ENCODE measurements at regions not wholly inside any gene's neighbourhood (a gene's known extent, or its start where the extent isn't known, plus 50 kb on each side); places are given as distances from the start of the nearest gene placed in this dataset.
A peak's percentile ranks its signal among the peaks of the same experiment; 100 is the strongest.

GRCh38 chr3:55201779-55202178, 273.9 kb upstream of the LRTM1 start:
- Mint-ChIP-seq H3K4me1 (ENCODE audit: low read depth) (no peaks in the 10 kb centered on the region), H3K36me3 (ENCODE audit: low read depth) (no peaks in the 10 kb centered on the region), H3K27me3 (ENCODE audit: low read depth) (no peaks in the 10 kb centered on the region), H3K27ac (no peak overlapping the region), H3K9me3 (no peaks in the 10 kb centered on the region), H3K4me3 (no peak overlapping the region)
- DNase-seq = no peak
- CTCF ChIA-PET = interaction anchor here (0.6 kb wide), 1 partner anchor 978 kb away, joined by 3 read pairs; no protein-coding TSS in a partner anchor
- intact Hi-C loops (cut with micrococcal nuclease) = no loop called here

GRCh38 chr3:55200906-55201305, 273.0 kb upstream of the LRTM1 start:
- Mint-ChIP-seq H3K27ac (no peak overlapping the region), H3K4me1 (ENCODE audit: low read depth) (no peaks in the 10 kb centered on the region), H3K9me3 (no peaks in the 10 kb centered on the region), H3K36me3 (ENCODE audit: low read depth) (no peaks in the 10 kb centered on the region), H3K27me3 (ENCODE audit: low read depth) (no peaks in the 10 kb centered on the region), H3K4me3 (no peak overlapping the region)
- CTCF ChIA-PET = no interaction called here
- intact Hi-C loops (cut with micrococcal nuclease) = no loop called here
- DNase-seq = no peak

- Mint-ChIP-seq H3K36me3 (ENCODE audit: low read depth) (no peaks in the 10 kb centered on the region), H3K27me3 (ENCODE audit: low read depth) (no peaks in the 10 kb centered on the region)
- CTCF ChIA-PET = no interaction called here
Observed at GRCh38 chr3:55198554-55198953, 270.7 kb upstream of the LRTM1 start.

GRCh38 chr3:55197021-55197420, 269.2 kb upstream of the LRTM1 start:
- H3K4me3 Mint-ChIP-seq = no peak overlapping the region
- no peak for DNase-seq
- intact Hi-C loops (cut with micrococcal nuclease) = no loop called here

More at GRCh38 chr3:55198554-55198953, 270.7 kb upstream of the LRTM1 start:
- H3K9me3 Mint-ChIP-seq = no peaks in the 10 kb centered on the region
- no peak for DNase-seq
- intact Hi-C loops (cut with micrococcal nuclease) = no loop called here
- no peak overlapping the region for H3K27ac Mint-ChIP-seq
- H3K4me1 Mint-ChIP-seq (ENCODE audit: low read depth) = no peaks in the 10 kb centered on the region
- no peak overlapping the region for H3K4me3 Mint-ChIP-seq

DNA sequence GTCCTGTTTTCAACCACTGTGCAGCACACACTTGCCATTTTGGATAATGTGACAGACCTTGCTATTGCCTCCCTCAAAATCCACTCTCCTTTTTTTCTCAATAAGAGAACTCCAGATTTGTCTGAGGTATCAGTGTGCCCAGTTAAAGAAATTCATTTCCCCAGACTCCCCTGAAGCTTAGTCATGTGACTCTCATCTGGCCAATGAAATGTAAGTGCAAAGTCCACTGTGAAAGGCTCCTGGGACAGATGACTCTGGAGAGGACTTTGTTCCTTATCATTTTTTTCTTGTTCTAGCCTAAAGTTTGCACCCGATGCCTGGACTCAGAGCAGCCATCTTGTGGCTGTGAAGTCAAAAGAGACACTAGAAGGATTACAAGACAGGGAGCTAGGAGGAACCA, 268.6 kb upstream of the LRTM1 start:
- no peaks in the 10 kb centered on the region for H3K36me3 Mint-ChIP-seq (ENCODE audit: low read depth)
- no peak overlapping the region for H3K27ac Mint-ChIP-seq
- no peaks in the 10 kb centered on the region for H3K4me1 Mint-ChIP-seq (ENCODE audit: low read depth)
- CTCF ChIA-PET = no interaction called here
- no peak for DNase-seq
- H3K9me3 Mint-ChIP-seq = no peaks in the 10 kb centered on the region
- H3K4me3 Mint-ChIP-seq = no peak overlapping the region
- H3K27me3 Mint-ChIP-seq (ENCODE audit: low read depth) = no peaks in the 10 kb centered on the region
- intact Hi-C loops (cut with micrococcal nuclease) = no loop called here

More at GRCh38 chr3:55197021-55197420, 269.2 kb upstream of the LRTM1 start:
- Mint-ChIP-seq H3K4me1 (ENCODE audit: low read depth) (no peaks in the 10 kb centered on the region), H3K9me3 (no peaks in the 10 kb centered on the region), H3K27ac (no peak overlapping the region), H3K27me3 (ENCODE audit: low read depth) (no peaks in the 10 kb centered on the region), H3K36me3 (ENCODE audit: low read depth) (no peaks in the 10 kb centered on the region)
- CTCF ChIA-PET = no interaction called here

- Mint-ChIP-seq H3K27me3 (ENCODE audit: low read depth) (no peaks in the 10 kb centered on the region), H3K9me3 (no peaks in the 10 kb centered on the region), H3K4me3 (no peak overlapping the region), H3K36me3 (ENCODE audit: low read depth) (no peaks in the 10 kb centered on the region), H3K27ac (no peak overlapping the region), H3K4me1 (ENCODE audit: low read depth) (no peaks in the 10 kb centered on the region)
- intact Hi-C loops (cut with micrococcal nuclease) = no loop called here
- CTCF ChIA-PET = no interaction called here
- no peak for DNase-seq
Observed at GRCh38 chr3:55194376-55194775, 266.5 kb upstream of the LRTM1 start.

DNA sequence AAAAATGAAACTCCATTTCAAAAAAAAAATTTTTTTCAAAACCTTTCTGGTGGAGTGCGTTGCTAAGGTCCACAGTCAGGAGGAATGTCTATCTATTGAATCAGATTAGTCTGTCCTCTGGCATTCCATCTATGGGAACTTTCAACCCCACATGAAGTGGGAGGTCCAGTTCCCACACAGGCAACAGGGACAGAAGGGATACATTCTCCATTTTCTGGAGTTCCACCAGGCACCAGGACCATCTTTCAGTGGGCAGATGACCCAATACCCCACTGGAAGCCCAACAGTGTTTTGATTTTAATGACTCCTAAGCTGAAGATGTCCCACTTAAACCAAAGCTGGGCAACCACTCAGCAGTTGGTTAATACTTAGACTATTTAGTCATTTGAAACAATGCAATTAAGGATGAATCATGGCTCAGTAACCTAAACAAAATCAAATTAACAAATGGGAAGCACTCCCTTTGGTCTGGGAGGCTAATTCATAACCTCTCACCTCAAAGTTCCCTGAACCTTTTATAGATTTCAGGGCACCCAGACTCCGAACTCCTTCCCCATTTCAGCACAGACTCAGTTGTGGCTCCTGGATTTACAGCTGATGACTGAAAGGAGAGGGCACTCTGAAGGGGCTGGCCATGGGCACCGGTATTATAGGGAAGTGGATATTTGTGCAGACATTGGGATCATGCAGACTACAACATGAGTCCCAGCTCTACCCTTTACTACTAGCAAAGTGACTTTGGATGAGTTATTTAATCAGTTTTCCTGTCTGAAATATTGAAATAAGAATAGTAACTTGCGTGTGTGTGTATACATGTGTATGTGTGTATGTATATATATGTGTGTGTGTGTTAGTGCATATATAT, 264.3 kb upstream of the LRTM1 start:
- DNase-seq = no peak
- Mint-ChIP-seq H3K4me3 (no peak overlapping the region), H3K9me3 (no peaks in the 10 kb centered on the region), H3K36me3 (ENCODE audit: low read depth) (no peaks in the 10 kb centered on the region), H3K4me1 (ENCODE audit: low read depth) (no peaks in the 10 kb centered on the region), H3K27me3 (ENCODE audit: low read depth) (no peaks in the 10 kb centered on the region), H3K27ac (no peak overlapping the region)
- CTCF ChIA-PET = no interaction called here
- intact Hi-C loops (cut with micrococcal nuclease) = no loop called here

DNA sequence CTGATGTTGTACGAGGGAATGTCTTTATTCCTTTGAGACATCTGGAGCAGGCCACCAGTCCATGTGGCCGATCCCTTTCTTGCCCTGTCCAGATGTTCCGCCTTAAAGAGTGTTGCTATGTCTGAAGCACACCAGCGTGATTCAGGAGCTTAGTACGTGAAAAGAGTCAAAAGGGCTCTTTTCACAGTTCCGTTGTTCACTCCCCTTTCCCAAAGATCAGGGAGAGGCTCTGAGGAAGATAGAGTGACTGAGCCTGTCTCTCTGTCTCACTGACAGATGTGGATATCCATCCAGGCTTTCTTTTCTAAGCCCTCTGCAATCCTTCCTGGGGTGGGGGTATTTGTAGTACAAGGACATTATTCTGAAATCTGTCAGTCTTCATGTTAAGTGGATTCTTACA, 262.5 kb upstream of the LRTM1 start:
- intact Hi-C loops (cut with micrococcal nuclease) = no loop called here
- Mint-ChIP-seq H3K27ac (no peak overlapping the region), H3K27me3 (ENCODE audit: low read depth) (peaks cover 2% of the 10 kb centered on the region), H3K4me3 (no peak overlapping the region), H3K36me3 (ENCODE audit: low read depth) (no peaks in the 10 kb centered on the region), H3K9me3 (no peaks in the 10 kb centered on the region), H3K4me1 (ENCODE audit: low read depth) (no peaks in the 10 kb centered on the region)
- CTCF ChIA-PET = no interaction called here
- no peak for DNase-seq

DNA sequence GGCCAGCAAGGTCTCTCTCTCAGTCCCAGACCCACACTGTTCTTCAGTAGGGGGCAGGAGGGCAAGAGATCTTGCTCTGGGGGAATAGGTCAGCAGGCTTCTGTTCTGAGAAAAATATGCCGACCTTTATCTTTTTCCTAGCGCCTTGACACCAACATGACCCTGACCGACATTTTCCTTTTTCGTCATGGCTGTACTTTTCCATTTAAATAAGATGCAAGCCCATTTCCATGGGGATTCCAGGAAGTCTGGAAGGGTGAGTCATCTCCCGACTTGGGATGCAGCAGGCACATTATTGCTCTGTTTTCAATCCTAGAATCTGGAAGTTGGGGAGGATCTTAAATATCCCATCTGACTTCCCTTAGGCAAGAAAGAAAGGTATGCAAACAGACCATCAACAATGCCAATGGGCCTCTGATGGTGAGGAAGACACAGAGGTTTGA, 261.5 kb upstream of the LRTM1 start:
- Mint-ChIP-seq H3K36me3 (ENCODE audit: low read depth) (no peaks in the 10 kb centered on the region), H3K27ac (no peak overlapping the region), H3K4me1 (ENCODE audit: low read depth) (no peaks in the 10 kb centered on the region), H3K4me3 (no peak overlapping the region), H3K27me3 (ENCODE audit: low read depth) (peaks cover 2% of the 10 kb centered on the region), H3K9me3 (no peaks in the 10 kb centered on the region)
- no peak for DNase-seq
- intact Hi-C loops (cut with micrococcal nuclease) = no loop called here
- CTCF ChIA-PET = no interaction called here

DNA sequence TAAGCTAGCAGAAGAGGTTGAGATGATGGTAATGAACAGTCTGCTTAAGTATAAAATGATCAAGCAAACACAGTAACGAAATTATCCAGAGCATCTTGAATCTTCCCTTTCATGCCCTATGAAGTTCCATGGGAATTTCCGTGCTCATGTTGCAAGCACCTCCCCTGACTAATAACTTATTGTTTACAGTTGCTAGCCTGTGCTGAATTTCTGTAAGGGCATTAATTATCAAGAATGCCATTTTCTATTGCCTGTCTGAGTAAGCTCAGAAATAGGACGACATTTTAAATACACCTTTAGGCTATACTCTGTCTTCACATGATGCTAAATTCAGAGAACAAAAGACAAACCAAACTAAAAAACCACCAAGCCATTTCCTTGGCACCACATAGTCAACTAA, 257.5 kb upstream of the LRTM1 start:
- no peaks in the 10 kb centered on the region for H3K4me1 Mint-ChIP-seq (ENCODE audit: low read depth)
- H3K36me3 Mint-ChIP-seq (ENCODE audit: low read depth) = no peaks in the 10 kb centered on the region
- peaks cover 2% of the 10 kb centered on the region for H3K27me3 Mint-ChIP-seq (ENCODE audit: low read depth)
- intact Hi-C loops (cut with micrococcal nuclease) = no loop called here
- no peak overlapping the region for H3K27ac Mint-ChIP-seq
- CTCF ChIA-PET = no interaction called here
- no peak overlapping the region for H3K4me3 Mint-ChIP-seq
- no peak for DNase-seq
- no peaks in the 10 kb centered on the region for H3K9me3 Mint-ChIP-seq

GRCh38 chr3:55183201-55183600, 255.3 kb upstream of the LRTM1 start:
- Mint-ChIP-seq H3K27me3 (ENCODE audit: low read depth) (peaks cover 7% of the 10 kb centered on the region), H3K9me3 (no peaks in the 10 kb centered on the region), H3K27ac (no peak overlapping the region), H3K4me1 (ENCODE audit: low read depth) (no peaks in the 10 kb centered on the region), H3K4me3 (no peak overlapping the region), H3K36me3 (ENCODE audit: low read depth) (no peaks in the 10 kb centered on the region)
- CTCF ChIA-PET = no interaction called here
- DNase-seq = no peak
- intact Hi-C loops (cut with micrococcal nuclease) = loop anchor here (5.0 kb wide), 2 partner anchors 756 to 1246 kb away; no protein-coding TSS in a partner anchor

DNA sequence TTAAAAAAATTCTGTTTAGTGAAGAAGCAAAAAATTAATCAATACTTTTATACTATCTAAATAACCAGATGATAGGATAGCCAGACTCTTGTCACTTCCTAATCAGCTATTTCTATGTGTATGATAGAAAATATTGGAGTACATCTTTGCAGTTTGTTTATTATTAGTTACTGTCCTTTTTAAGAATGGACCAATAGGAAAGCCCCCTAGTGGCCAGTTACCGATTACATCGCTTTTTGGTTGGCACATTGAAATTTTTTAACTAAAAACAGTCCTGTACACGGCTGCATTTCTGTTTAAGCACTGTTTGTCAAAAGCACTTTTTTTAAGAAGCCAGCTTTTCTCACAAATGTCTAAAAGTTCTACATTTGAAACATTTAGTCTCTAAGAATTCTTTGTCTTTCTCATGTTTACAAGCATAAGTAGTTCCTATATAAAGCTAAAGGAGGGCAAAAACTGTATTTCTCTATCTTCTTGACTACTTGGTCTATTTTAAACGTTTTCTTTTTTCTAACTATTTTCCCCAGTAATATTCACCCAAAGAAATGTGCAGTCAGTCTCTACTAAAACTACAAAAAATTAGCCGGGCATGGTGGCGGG, 253.2 kb upstream of the LRTM1 start:
- Mint-ChIP-seq H3K4me3 (no peak overlapping the region), H3K27ac (no peak overlapping the region), H3K36me3 (ENCODE audit: low read depth) (no peaks in the 10 kb centered on the region), H3K9me3 (no peaks in the 10 kb centered on the region), H3K4me1 (ENCODE audit: low read depth) (no peaks in the 10 kb centered on the region), H3K27me3 (ENCODE audit: low read depth) (peaks cover 6% of the 10 kb centered on the region)
- intact Hi-C loops (cut with micrococcal nuclease) = loop anchor here (2.0 to 5.0 kb wide), 3 partner anchors 326 to 1244 kb away; no protein-coding TSS in a partner anchor
- CTCF ChIA-PET = no interaction called here
- DNase-seq = peak; percentile 14

DNA sequence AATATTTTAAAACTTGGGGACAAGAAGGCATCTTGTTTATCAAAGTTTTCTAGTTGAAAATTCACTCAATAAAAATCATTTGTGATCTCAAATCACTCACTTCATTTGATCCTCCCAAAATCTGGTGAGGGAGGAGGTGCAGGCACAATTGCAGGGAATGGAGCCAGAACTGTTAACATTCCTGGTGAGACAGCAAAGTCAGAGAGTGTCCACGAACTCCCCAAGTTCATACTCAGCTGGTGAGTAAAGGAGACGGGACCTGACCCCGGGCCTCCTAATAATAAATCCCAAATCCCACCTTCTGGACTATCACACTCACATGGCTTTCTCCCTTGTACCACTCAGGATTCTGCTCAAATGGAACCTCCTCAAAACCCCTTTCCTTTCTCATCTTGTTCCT, 252.3 kb upstream of the LRTM1 start:
- intact Hi-C loops (cut with micrococcal nuclease) = loop anchor here (2.0 to 5.0 kb wide), 3 partner anchors 325 to 1243 kb away; no protein-coding TSS in a partner anchor
- Mint-ChIP-seq H3K27ac (no peak overlapping the region), H3K4me3 (no peak overlapping the region), H3K9me3 (no peaks in the 10 kb centered on the region), H3K4me1 (ENCODE audit: low read depth) (no peaks in the 10 kb centered on the region), H3K36me3 (ENCODE audit: low read depth) (no peaks in the 10 kb centered on the region), H3K27me3 (ENCODE audit: low read depth) (peaks cover 6% of the 10 kb centered on the region)
- no peak for DNase-seq
- CTCF ChIA-PET = no interaction called here

Data from activated naive CD4-positive, alpha-beta T cell treated with anti-CD3 and anti-CD28 coated beads for 36 hours (primary cell).